GM23338 (cell line): ENCODE measurements at regions not wholly inside any gene's neighbourhood (a gene's known extent, or its start where the extent isn't known, plus 50 kb on each side); places are given as distances from the start of the nearest gene placed in this dataset.
A peak's percentile ranks its signal among the peaks of the same experiment; 100 is the strongest.

ENCODE experiments used
- ATAC-seq: fragments of 200-7000 bp; cut with Tn5 transposase; 3 replicates; pipeline ENCODE4 v1.9.1; 2020
- DNase-seq: peaks from one replicate; pipeline ENCODE4 v3.0.0-alpha.2; 2015; ENCODE audit warnings: low spot score
- H2AFZ ChIP-seq: fragments of 200-600 bp; sonication (generic); 2 replicates; pipeline ENCODE4 v1.8.0; 2016; ENCODE audit warnings: antibody characterized with exemption, mild to moderate bottlenecking, moderate library complexity
- H3F3A ChIP-seq: fragments of 200-600 bp; sonication (generic); replicated peaks from 2 replicates; pipeline ENCODE4 v1.8.0; 2017; ENCODE audit warnings: antibody characterized with exemption, mixed run types, low read depth
- H3K27ac ChIP-seq: fragments of 200-600 bp; sonication (generic); 2 replicates; pipeline ENCODE4 v1.6.1; 2016; ENCODE audit warnings: low read depth
- H3K27me3 ChIP-seq: fragments of 200-600 bp; sonication (generic); 2 replicates; pipeline ENCODE4 v1.8.0; 2016; ENCODE audit warnings: mild to moderate bottlenecking, mixed run types, moderate library complexity; ENCODE audit not compliant: insufficient read depth
- H3K36me3 ChIP-seq: fragments of 200-600 bp; sonication (generic); 2 replicates; pipeline ENCODE4 v1.8.0; 2016; ENCODE audit warnings: mild to moderate bottlenecking; ENCODE audit not compliant: insufficient read depth
- H3K4me1 ChIP-seq: fragments of 200-600 bp; sonication (generic); 2 replicates; pipeline ENCODE4 v1.8.0; 2016; ENCODE audit warnings: mild to moderate bottlenecking, moderate library complexity; ENCODE audit not compliant: insufficient read depth
- H3K4me2 ChIP-seq: fragments of 200-600 bp; sonication (generic); 2 replicates; pipeline ENCODE4 v1.7.1; 2017; ENCODE audit warnings: mixed run types
- H3K4me3 ChIP-seq: fragments of 200-600 bp; sonication (generic); 2 replicates; pipeline ENCODE4 v1.6.1; 2016; ENCODE audit warnings: mixed run types
- H3K79me2 ChIP-seq: fragments of 200-600 bp; sonication (generic); replicated peaks from 2 replicates; pipeline ENCODE4 v1.8.0; 2017; ENCODE audit warnings: mild to moderate bottlenecking; ENCODE audit not compliant: insufficient read depth
- H3K9me2 ChIP-seq: fragments of 200-600 bp; sonication (generic); 2 replicates; pipeline ENCODE4 v1.8.0; 2017; ENCODE audit not compliant: insufficient read depth
- H4K20me1 ChIP-seq: fragments of 200-600 bp; sonication (generic); replicated peaks from 2 replicates; pipeline ENCODE4 v1.8.0; 2017; ENCODE audit warnings: mild to moderate bottlenecking; ENCODE audit not compliant: insufficient read depth
- H3K27ac Mint-ChIP-seq: 2 replicates; pipeline ENCODE4 v1.8.0; 2020; ENCODE audit warnings: inconsistent platforms, mild to moderate bottlenecking, moderate library complexity, mixed read lengths
- H3K27me3 Mint-ChIP-seq: 3 replicates; pipeline ENCODE4 v1.8.0; 2022; ENCODE audit warnings: low read depth, mild to moderate bottlenecking, moderate library complexity, mixed read lengths, inconsistent platforms; ENCODE audit not compliant: insufficient read depth, poor library complexity
- H3K36me3 Mint-ChIP-seq: 3 replicates; pipeline ENCODE4 v1.8.0; 2021; ENCODE audit warnings: low read depth, mild to moderate bottlenecking, inconsistent platforms, moderate library complexity, mixed read lengths
- H3K4me1 Mint-ChIP-seq: 3 replicates; pipeline ENCODE4 v1.8.0; 2020; ENCODE audit warnings: mild to moderate bottlenecking, inconsistent platforms, mixed read lengths
- H3K4me3 Mint-ChIP-seq: 3 replicates; pipeline ENCODE4 v1.8.0; 2021; ENCODE audit warnings: moderate library complexity, mild to moderate bottlenecking, inconsistent platforms, mixed read lengths
- H3K9me3 Mint-ChIP-seq: 3 replicates; pipeline ENCODE4 v1.8.0; 2020; ENCODE audit warnings: moderate library complexity, mild to moderate bottlenecking, inconsistent platforms, mixed read lengths
- CREB1 ChIP-seq: fragments of 250-450 bp; sonication (Bioruptor Pico); IDR thresholded peaks from 2 replicates; pipeline ENCODE4 v1.5.0; 2020; ENCODE audit warnings: low read depth, mild to moderate bottlenecking, moderate library complexity
- JUNB ChIP-seq: IDR thresholded peaks from one replicate; pipeline ENCODE4 v1.6.1; 2016; ENCODE audit warnings: antibody characterized with exemption; ENCODE audit not compliant: unreplicated experiment
- POLR2AphosphoS5 ChIP-seq: IDR thresholded peaks from 2 replicates; pipeline ENCODE4 v1.6.1; 2016; ENCODE audit warnings: antibody characterized with exemption, low read depth
- REST ChIP-seq: IDR thresholded peaks from one replicate; pipeline ENCODE4 v1.6.1; 2018; ENCODE audit warnings: antibody characterized with exemption; ENCODE audit not compliant: unreplicated experiment
- TF ChIP-seq, protein P1 (sequence below): fragments of 250-450 bp; sonication (Bioruptor Pico); IDR thresholded peaks from 2 replicates; pipeline ENCODE4 v1.5.0; 2020; ENCODE audit warnings: mild to moderate bottlenecking, moderate library complexity

GRCh38 chr3:76038949-76039348, 253.6 kb upstream of the ZNF717 start (continued):
- TF ChIP-seq, protein P1, sequence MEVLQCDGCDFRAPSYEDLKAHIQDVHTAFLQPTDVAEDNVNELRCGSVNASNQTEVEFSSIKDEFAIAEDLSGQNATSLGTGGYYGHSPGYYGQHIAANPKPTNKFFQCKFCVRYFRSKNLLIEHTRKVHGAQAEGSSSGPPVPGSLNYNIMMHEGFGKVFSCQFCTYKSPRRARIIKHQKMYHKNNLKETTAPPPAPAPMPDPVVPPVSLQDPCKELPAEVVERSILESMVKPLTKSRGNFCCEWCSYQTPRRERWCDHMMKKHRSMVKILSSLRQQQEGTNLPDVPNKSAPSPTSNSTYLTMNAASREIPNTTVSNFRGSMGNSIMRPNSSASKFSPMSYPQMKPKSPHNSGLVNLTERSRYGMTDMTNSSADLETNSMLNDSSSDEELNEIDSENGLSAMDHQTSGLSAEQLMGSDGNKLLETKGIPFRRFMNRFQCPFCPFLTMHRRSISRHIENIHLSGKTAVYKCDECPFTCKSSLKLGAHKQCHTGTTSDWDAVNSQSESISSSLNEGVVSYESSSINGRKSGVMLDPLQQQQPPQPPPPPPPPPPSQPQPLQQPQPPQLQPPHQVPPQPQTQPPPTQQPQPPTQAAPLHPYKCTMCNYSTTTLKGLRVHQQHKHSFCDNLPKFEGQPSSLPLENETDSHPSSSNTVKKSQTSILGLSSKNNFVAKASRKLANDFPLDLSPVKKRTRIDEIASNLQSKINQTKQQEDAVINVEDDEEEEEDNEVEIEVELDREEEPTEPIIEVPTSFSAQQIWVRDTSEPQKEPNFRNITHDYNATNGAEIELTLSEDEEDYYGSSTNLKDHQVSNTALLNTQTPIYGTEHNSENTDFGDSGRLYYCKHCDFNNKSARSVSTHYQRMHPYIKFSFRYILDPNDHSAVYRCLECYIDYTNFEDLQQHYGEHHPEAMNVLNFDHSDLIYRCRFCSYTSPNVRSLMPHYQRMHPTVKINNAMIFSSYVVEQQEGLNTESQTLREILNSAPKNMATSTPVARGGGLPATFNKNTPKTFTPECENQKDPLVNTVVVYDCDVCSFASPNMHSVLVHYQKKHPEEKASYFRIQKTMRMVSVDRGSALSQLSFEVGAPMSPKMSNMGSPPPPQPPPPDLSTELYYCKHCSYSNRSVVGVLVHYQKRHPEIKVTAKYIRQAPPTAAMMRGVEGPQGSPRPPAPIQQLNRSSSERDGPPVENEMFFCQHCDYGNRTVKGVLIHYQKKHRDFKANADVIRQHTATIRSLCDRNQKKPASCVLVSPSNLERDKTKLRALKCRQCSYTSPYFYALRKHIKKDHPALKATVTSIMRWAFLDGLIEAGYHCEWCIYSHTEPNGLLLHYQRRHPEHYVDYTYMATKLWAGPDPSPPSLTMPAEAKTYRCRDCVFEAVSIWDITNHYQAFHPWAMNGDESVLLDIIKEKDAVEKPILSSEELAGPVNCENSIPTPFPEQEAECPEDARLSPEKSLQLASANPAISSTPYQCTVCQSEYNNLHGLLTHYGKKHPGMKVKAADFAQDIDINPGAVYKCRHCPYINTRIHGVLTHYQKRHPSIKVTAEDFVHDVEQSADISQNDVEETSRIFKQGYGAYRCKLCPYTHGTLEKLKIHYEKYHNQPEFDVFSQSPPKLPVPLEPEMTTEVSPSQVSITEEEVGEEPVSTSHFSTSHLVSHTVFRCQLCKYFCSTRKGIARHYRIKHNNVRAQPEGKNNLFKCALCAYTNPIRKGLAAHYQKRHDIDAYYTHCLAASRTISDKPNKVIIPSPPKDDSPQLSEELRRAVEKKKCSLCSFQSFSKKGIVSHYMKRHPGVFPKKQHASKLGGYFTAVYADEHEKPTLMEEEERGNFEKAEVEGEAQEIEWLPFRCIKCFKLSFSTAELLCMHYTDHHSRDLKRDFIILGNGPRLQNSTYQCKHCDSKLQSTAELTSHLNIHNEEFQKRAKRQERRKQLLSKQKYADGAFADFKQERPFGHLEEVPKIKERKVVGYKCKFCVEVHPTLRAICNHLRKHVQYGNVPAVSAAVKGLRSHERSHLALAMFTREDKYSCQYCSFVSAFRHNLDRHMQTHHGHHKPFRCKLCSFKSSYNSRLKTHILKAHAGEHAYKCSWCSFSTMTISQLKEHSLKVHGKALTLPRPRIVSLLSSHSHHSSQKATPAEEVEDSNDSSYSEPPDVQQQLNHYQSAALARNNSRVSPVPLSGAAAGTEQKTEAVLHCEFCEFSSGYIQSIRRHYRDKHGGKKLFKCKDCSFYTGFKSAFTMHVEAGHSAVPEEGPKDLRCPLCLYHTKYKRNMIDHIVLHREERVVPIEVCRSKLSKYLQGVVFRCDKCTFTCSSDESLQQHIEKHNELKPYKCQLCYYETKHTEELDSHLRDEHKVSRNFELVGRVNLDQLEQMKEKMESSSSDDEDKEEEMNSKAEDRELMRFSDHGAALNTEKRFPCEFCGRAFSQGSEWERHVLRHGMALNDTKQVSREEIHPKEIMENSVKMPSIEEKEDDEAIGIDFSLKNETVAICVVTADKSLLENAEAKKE (CRISPR knock-in tag): peak; percentile 19; the same call in 1 of the 2 replicates

DNA sequence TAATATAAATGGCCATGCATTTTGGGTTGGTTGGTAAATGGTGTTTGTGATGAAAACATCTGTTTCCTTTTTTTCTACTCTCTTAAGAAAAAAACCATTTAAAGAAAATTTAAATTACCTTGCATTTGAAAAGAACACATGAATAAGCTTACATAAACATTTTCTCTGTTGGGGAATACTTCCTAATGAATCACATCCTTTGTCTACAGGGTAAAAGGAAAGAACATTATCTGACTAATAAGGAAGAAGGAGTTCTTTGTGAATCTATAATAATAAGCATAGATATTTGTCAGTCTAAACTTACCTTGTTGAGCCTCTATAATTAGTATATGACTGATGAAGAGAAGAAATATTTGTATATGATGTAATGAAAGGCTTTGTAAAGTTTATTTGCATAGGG, 254.1 kb upstream of the ZNF717 start:
- H3K4me3 ChIP-seq: 0 out of 2 replicates have a peak overlapping the region, but pooled peaks have one; percentile 0
- H3K79me2 ChIP-seq: no peaks in the 10 kb centered on the region
- H3K36me3 ChIP-seq: no peaks in the 10 kb centered on the region
- 0 out of 2 replicates have a peak, but pooled peaks cover 3% of the 10 kb centered on the region for H3K9me2 ChIP-seq
- DNase-seq: peak; percentile 58
- H4K20me1 ChIP-seq: no peaks in the 10 kb centered on the region
- no peaks in the 10 kb centered on the region for H3K27me3 ChIP-seq
- no peaks in the 10 kb centered on the region; the same call in 1 of the 3 replicates for H3K9me3 Mint-ChIP-seq
- H3F3A ChIP-seq: no peaks in the 10 kb centered on the region
- H3K4me1 ChIP-seq: peaks cover 51% of the 10 kb centered on the region
- H3K27me3 Mint-ChIP-seq: peaks cover 2% of the 10 kb centered on the region
- peak overlapping the region; percentile 33; the same call in 1 of the 3 replicates for H3K4me3 Mint-ChIP-seq
- no peak overlapping the region for H2AFZ ChIP-seq
- H3K27ac Mint-ChIP-seq: no peak overlapping the region; the same call in 1 of the 2 replicates
- peaks cover 45% of the 10 kb centered on the region for H3K4me1 Mint-ChIP-seq
- peak overlapping the region; percentile 98 for H3K27ac ChIP-seq
- peaks cover 11% of the 10 kb centered on the region; the same call in 2 of the 3 replicates for H3K36me3 Mint-ChIP-seq
- no peak for ATAC-seq
- H3K4me2 ChIP-seq: peak overlapping the region; percentile 6
- no peak for TF ChIP-seq REST
- no peak for TF ChIP-seq CREB1 (CRISPR knock-in tag)
- TF ChIP-seq, protein P1 (CRISPR knock-in tag): no peak
- TF ChIP-seq POLR2AphosphoS5: no peak
- no peak for TF ChIP-seq JUNB
